ENCODE measurements at regions not wholly inside any gene's neighbourhood (a gene's known extent, or its start where the extent isn't known, plus 50 kb on each side); places are given as distances from the start of the nearest gene placed in this dataset.

DNA sequence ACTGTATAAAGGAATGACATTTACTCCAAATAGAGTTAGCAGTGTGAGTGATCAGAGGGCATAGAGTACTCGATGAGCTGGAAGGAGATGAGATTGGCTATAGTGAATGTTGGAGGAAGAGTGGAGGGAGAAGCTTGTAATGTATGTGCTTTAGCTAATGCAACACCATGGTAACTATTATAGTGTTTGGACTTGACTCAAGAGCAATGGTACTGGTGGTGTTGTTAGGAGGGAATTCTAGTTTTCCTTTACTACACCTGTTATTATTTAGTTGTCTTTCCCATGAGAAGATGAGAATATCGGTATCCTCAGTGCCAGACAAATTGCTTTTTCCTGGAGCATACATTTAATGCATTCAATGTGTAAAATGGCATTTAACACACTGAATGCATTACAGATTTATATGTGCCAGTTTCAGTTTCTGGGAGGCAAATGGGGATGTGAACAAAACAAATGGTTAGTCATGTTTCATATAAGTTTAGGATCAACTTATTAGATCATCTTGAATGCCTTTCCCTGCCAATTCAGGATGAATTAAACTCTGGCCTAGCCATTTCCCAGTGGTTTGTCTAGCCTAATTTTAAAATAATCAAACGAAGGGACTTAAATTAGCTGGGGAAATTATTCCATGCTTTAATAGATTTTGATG lies 291.1 kb upstream of the ADAMTS5 start:
- no peak for DNase-seq

DNA sequence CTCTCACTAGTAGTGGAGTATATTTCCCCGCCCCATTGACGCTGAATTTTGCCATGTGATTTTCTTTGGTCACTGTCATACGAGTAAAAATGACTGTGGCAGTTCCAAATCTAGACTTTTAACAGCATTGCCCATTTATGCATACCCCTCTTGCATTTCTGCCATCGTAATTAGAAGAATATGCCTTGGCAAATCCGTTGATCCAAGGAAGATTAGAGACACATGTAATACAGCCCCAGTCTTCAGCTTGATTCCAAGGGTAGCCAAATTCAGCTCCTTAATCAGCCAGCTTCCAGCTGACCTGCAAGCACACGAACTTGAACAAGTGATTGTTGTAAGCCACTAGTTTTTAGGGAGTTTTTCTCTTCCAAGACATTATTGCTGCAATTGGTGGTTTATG lies 290.3 kb upstream of the ADAMTS5 start:
- no peak for DNase-seq

DNA sequence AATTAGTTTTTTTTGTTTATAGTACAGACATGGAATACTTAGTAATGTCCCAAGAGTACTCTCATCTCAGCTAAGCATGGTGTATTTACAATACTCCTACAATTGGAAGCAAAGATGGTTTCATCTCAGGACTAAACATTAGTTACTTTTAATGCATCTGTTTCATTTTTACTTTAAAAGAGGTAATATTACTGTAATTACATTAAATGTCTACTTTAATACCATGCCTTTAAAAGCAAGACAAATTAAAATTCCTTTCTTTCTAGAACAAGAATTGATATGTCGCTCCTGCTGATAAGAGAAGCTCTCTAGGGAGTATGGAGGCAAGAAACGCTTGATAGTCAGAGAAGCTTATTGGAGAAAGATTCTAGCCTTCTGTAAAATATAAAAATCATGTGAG lies 284.9 kb upstream of the ADAMTS5 start:
- DNase-seq, result no peak

DNA sequence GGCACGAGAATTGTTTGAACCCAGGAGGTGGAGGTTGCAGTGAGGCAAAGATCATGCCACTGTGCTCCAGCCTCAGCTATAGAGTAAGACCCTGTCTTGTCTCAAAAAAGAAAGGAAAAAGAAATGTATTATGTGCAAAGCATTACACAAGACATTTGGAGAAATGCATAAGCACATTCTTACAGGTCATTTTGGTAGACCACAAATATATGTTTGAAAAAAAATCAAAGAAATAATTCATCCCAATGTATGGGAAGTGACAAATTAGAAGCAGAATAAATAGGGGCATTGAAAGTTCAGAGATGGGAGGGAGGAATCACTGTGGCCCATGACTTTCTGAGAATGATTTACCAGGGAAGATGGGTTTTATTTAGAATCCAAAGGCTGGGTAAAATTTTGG lies 283.5 kb upstream of the ADAMTS5 start:
- no peak for DNase-seq

DNA sequence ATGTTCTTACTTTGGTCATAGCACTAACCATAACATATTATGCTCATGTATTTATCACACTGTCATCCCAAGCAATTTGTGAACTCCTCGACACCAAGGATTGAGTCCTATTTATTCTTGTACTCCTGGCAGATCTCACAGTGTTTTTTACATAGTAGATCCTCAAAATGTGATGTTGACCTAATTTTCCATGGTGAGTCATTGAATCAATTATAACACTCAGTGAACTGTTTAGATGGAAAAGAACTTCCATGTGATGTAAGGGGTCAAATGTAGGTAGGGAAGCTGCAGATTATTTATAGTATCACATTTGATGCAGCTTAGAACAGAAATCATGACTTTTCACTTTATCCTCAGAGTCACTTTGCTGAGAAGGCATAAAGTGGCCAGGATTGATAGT lies 281.9 kb upstream of the ADAMTS5 start:
- DNase-seq, result no peak

DNA sequence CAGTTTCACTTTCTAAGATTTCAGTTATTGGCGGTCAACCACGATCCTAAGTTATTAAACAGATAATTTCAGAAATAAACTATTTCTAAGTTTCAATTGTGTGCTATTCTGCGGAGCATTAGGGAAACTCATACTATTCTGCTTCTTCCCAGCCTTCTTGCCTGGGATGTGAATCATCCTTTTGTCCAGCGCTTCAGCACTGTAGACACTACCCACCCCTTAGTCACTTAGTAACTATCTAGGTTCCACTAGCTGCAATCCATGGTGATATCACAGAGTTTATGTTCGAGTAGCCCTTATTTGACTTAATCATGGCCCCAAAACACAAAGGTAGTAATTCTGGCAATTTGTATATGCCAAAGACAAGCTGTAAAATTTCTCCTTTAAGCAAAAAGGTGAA lies 279.9 kb upstream of the ADAMTS5 start:
- DNase-seq, result no peak

DNA sequence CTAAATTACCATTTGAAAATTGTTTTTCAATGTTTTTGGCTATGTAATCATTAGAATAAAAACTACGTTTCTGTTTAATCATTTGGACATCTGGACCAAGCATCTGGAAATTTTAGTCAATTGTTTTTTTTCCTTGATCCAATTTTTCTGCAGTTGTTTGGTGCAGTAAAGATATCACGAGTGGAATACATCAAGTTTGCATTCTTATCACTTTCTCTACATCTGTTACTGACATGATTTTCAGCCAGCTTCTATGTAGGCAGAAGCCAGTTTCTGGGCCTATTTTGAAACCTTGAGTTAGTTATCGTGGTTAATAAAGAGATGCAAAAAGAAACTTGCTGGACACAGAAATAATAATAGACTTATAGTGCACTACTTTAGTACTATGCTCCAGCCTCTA lies 277.9 kb upstream of the ADAMTS5 start:
- DNase-seq, result no peak

DNA sequence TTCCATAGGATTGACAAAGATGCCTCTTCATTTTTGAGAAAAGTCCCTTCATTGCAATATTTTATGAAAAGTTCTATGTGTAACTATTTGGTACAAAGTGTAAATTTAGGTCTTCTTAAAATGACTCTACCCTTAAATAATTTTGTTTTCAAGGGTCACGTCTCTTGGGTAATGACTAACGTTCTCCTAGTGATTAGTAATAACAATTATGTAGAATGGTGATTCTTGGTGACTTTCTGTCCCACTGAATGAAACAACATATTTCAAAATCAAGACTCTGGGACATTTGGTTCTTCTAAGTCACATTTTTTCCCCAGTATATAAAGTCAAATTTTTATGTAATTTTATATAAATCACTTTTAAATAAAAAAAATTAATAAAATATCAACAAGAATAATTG lies 277.5 kb upstream of the ADAMTS5 start:
- DNase-seq, result no peak

DNA sequence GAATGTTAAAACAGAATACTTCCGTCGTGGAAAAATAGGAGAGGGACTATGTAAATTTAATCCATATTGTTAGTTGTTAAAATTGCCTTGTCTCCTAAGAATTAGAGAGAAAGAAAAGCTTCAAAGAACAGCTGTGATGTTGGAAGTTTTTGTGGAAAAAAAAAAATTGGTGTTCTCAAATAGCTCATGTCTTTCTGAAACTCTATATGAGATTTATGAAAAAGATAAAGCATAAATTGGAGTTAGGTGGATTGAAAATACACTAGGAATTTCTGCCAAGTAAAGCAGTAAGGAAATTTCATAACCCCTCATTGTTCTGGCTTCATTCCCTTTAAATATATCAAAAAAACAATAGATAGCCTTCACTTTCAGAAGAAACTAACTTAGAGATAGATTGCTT lies 274.0 kb upstream of the ADAMTS5 start:
- no peak for DNase-seq

DNA sequence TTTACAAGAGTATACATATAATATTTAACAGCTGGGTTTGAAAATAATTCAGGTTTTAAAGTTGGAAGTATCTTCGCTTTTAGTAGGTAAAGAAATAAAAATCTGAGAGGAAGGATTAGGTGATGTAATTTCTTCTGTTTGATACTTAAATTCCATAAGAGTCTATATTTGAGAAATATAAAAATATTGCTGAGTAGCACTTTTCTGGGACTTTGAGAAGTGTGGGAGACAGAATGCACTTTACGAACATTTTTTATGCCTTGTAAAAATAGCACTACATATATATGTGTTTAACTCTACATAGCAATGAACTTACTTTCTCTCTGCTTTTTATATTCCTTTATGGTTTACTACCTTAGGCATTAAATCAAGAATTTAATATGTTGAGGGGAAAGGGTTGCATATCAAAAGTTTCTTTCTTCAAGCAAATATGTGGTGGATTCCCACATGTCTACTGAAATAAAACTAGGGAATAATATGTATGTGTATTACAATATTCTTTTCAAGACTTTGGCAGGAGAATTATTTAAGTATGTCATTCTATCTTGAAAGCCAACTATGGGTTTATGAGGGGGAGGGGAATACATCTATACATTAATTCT lies 266.7 kb upstream of the ADAMTS5 start:
- no peak for DNase-seq

DNA sequence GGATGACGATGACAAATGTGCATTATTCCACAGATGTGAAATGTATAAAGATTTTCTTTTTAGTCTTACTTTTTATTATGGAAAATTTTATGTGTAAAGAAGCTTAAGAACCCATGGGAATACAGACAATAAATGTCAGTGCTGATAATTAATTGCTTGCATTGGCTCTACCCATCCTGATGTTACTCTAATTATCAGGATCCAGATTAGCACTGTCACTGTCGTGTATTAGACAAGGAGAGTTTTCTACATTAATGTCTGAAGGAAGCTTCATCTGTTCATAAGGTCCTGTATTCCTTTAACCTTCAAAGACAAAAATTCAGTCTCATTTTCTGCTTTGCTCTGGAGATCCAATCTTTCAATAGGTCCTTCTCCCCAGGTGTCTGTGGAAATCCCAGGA lies 259.1 kb upstream of the ADAMTS5 start:
- no peak for DNase-seq

DNA sequence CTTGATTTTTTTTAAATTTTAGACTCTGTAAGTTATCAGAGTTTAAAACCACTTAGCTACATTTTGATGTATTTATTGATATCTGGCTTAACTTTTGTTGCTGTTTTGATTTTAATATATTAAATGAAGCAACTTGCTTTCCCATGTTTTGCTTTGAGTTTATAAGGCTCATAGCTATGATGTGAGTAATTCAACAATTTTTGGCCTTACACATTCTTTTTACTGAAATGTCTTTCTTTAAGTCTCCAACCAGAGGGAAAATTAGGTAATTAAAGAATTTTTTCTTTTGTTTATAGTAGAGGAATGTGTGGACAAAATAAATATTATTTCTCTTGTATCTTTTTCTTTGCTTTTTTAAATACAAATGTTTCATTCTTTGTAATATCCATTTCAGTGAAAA lies 258.3 kb upstream of the ADAMTS5 start:
- no peak for DNase-seq

DNA sequence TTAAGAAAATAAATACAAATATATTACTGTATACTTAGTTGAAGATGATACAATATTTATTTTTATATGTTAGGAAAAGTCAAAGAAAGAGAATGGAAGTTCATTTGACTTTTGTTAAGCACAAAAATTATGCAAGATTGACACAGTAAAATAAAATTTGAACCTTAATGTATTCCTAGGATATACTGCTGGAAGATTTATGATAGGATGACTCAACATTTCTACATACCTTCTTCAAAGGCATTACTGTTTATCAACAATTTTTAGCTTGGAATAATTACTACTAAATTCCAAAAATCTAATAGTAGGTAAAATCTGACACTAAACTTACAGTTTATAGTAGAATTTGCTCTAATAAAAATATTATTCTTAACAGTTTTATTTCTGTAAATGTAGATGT lies 257.3 kb upstream of the ADAMTS5 start:
- DNase-seq, result no peak

DNA sequence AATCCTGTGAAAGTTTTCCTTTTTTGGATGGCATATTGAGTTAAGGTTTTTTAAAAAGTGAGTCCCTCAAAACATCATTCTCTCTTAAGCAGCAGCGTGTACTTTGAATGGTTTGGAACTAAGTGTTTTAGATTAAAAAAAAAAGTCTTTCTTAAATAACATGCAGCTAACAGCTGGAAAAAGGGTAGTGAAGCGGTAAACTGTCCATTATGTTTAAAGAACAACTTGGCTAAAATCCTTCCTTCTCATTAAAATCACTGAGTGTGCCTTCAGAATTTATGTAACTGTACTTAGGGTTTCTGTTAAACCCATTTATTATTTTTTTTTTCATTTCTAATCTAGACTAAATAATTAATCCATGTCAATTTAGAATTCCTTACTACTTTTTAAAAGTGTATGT lies 254.2 kb upstream of the ADAMTS5 start:
- no peak for DNase-seq

DNA sequence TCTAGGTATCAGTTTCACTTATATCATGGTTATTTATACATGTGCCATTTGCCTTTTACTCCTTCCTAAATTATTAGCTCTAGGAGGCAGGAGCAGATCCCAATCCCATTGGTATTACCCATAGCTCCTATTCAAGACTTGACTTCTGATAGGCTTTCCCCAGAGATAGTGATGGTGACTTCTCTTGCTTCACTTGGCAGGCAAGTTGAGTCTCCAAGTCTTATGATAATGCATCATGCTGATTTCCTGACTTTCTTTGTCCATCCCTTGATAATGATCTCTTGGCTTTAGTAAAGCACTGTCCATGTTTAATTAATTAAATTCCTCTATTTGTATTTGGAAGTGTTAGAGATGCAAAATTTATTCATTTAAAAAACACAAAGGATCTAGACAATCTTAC lies 253.5 kb upstream of the ADAMTS5 start:
- no peak for DNase-seq

DNA sequence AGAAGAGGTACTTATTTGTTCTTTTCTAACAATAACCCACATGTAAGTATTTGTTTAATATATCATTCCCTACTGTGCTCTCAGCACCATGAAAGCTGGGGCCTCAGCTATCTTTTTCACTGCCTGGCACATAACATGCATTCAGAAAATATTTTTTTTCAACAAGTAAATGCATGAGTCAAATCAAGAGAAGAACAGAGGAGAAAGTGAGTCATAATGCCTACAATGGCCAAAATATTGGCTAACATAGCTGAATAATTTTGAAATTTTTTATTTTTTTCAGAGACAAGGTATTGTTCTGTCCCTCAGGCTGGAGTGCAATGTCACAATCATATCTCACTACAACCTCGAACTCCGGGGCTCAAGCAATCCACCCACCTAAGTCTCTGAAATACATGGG lies 252.2 kb upstream of the ADAMTS5 start:
- no peak for DNase-seq

DNA sequence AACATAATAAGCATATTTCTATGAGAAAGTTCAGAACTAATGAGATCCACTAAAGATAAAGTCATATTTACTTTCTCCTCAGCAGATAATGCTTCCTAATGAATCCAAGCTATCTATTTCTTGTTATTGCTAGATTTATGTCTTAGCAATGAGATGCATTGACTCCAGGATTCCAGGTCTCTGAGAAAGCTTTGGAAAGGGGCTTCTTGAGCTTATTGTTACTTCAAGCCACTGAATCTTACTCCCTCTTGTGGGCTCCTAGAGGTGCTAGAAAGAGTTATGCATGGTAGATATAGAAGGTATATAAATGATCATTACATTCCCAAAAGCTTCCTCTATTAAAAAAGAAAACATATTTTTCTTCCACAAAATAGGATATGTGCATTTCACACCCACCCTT lies 246.4 kb upstream of the ADAMTS5 start:
- DNase-seq, result no peak

DNA sequence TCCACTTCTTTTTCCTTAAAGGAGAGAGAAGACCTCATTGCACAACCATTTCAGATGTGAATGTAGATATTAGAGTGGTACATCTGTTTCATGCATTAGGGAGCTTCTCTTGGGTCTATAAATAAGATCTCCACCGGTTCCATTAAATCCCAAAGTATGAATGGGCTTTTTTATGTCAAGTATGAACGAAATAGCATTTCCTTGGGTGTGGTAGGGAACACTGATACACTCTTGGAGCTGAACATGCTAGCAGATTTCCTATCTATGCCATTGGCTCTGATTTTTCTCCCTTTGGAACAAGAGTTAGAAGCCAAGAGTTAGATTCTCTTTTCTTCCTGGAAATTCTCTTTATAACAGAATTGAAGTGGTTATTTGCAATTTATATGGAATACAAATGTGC lies 245.6 kb upstream of the ADAMTS5 start:
- DNase-seq, result no peak

DNA sequence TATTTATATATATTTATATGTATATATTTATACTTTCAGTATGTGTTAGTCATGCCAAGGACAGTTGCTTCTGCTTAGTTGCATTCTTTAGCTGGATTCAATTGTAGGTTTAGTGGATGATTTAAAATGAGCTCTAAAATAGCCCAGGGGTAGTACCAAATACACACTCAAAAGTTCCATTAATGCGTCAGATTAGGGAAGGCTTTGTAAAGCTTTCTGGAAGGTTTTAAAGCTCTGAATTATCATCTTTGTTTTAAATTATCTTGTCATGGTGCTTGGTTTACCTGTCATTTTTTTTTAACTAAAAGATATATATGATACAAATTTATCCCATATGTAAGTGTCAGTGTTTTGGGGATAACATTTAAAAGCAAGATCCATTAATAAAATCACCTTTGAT lies 242.7 kb upstream of the ADAMTS5 start:
- DNase-seq, result no peak

DNA sequence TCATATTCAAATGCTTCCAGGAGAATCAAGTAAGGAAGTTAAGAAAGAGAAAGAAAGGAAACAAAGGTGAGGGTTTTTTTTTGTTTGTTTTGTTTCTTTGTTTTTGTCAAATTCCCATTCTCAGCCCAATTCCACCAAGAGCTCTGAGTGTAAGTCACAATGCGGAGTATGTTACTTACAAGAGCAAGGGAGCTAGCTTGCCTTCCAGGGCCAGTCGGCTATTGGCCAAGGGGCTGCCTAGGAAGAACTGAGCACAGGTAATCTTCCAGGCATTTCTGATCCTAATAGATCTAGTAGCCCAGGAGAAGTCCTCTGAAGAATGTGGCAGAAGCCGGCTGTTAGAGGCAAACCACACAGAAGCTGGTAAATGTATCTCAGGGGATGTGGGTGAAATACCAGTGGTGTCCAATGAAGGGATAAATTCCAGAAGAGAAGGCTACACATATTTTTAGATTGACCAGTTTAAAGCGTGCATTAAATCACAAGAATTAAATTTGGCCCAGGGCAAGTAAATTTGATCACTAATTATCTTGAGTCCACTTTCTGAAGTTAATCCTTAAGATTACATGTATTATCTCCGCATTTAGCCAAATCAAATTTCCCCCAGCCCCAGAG lies 239.6 kb upstream of the ADAMTS5 start:
- no peak for DNase-seq

DNA sequence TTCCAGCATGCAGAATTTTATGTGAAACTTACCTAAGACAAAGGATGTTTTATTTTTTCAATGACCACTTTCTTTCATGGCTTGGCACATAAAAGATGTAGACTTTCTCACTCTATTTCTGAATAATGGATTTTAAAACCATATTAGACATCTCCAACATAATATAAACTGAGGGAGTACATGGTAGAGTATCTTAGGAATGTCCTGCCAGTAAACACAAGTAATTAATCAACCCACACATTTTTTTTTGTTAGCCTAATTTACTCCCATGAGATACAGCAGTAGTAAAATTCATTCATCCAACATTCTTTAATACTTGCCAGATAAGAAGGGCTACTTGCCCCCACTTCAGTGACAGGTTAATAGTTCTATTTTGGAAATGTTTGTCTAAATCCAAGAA lies 235.4 kb upstream of the ADAMTS5 start:
- no peak for DNase-seq

DNA sequence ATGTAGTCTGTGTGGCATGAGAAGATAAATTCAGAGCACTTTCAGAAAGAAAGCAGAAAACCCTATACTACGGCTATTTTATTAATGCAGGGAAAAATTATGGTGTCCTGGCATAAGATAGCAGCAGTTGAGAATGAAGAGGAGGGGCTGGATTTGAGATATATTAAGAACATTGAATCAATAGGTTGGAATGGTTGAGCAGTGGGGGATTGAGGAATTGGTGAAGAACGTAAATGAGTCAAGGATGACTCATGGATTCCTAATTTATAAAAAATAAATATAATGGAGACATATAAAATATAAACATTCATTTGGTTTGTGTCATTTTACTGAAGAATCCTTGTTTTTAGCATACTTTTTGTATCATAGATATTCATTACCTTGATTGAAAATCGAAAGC lies 234.3 kb upstream of the ADAMTS5 start:
- no peak for DNase-seq

DNA sequence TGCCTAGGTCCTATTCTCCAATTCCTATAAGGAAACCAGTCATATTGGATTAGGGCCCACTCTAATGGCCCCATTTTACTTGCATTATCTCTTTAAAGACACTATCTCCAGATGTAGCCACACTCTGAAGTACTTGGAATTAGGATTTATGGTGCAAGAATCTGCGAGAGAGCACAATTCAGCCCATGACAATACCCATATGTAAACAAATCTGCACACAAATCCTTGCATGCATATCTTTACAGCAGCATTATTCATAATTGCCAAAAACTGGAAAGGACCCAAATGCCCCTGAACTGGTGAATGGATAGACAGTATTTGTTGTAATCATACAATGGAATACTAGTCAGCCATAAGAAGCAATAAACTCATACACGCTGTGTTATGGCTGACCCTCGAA lies 229.8 kb upstream of the ADAMTS5 start:
- DNase-seq, result no peak

DNA sequence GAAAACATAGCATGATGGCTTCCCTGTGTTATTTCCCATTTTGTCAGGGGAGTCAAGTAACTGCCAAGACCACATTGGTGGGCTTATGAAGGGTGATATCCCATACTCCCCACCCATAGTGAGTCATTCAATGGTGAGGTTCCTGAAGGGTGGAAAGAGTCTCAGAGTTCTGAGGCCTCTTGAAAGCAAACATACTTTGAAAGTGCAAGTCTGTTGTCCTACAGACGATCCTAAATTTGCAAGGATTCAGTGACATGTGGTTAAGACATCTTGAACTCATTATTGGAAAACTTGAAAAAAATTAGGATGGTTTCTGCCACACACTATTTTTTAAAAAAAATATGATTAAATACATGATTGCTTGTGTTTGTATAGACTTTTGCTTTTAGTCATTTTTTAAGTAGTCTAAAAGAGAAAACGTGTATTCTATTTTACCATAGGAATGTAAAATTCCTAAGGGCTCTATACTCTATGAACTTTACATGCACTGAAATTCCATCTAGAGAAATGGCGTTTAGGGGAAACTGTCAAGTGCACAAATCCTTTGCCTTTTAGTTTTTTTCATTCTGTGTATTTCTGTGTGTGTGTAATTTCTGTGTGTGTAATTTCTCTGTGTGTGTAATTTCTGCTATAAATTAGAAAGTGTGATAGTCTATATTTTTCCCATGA lies 225.5 kb upstream of the ADAMTS5 start:
- DNase-seq, result no peak

Measured in NCI-H2107 (cell line).